Endothelial cell of umbilical vein (primary cell): ENCODE measurements at regions not wholly inside any gene's neighbourhood (a gene's known extent, or its start where the extent isn't known, plus 50 kb on each side); places are given as distances from the start of the nearest gene placed in this dataset.

Source experiments
- BruUV-seq: library from RNA; stranded (reverse); fragments of 400-500 nt; replicated peaks from 2 replicates; lab custom pipeline; 2021; lab: Mats Ljungman, UMichigan
- CTCF ChIA-PET: fragments of 300-600, 350-600 bp; sonication (Branson Sonifier 250); formaldehyde crosslinking; loops from one replicate; lab custom pipeline; 2021; ENCODE audit warnings: antibody characterized with exemption, inconsistent platforms; lab: Charles Lee
- POLR2A ChIA-PET: fragments of 300-600, 350-600 bp; sonication (Branson Sonifier 250); formaldehyde crosslinking; loops from one replicate; lab custom pipeline; 2021; ENCODE audit warnings: antibody characterized with exemption, inconsistent platforms; lab: Charles Lee
- DNase-seq: peaks from one replicate; pipeline ENCODE4 v3.0.0-alpha.2; 2011; ENCODE audit warnings: low read depth, low spot score
- FAIRE-seq: peaks from 2 replicates; lab custom pipeline; 2011; peaks lifted over from hg19 to GRCh38; lab: Jason Lieb, UNC
- H2AFZ ChIP-seq: 2 replicates; pipeline ENCODE4 v1.6.0; 2012; ENCODE audit warnings: low read depth, low read length, control low read depth, inconsistent platforms
- H3K27ac ChIP-seq: 2 replicates; pipeline ENCODE4 v1.5.1; 2011; ENCODE audit warnings: low read depth, mild to moderate bottlenecking, control low read depth, low read length, moderate library complexity; ENCODE audit not compliant: insufficient read depth
- H3K27me3 ChIP-seq, 2 experiments: 2 replicates each; pipeline versions ENCODE4 v1.6.0 to v1.6.1; 2011; ENCODE audit warnings: low read length in 2 of 2, mixed read lengths in 1 of 2; ENCODE audit not compliant: control insufficient read depth in 2 of 2, insufficient read depth in 2 of 2
- H3K36me3 ChIP-seq, 2 experiments: 2 replicates in 1 of 2; 3 replicates in 1 of 2; pipeline ENCODE4 v1.5.1; 2011; ENCODE audit warnings: low read length in 2 of 2, mild to moderate bottlenecking in 1 of 2, moderate library complexity in 1 of 2; ENCODE audit not compliant: control insufficient read depth in 2 of 2, insufficient read depth in 2 of 2; ENCODE audit errors: extremely low read depth in 1 of 2
- H3K4me1 ChIP-seq: 3 replicates; pipeline ENCODE4 v1.5.1; 2011; ENCODE audit warnings: mild to moderate bottlenecking, low read length; ENCODE audit not compliant: control insufficient read depth, insufficient read depth; ENCODE audit errors: extremely low read depth
- H3K4me2 ChIP-seq: 2 replicates; pipeline ENCODE4 v1.6.1; 2011; ENCODE audit warnings: low read length, control low read depth, mixed read lengths; ENCODE audit not compliant: insufficient read depth
- H3K4me3 ChIP-seq, 3 experiments: fragments of 200-600 bp in 1 of 3; sonication (generic), shearing (Covaris generic) in 1 of 3; replicated peaks in 1 of 3; 2 replicates each; pipeline ENCODE4 v1.5.1; 2011 to 2016; ENCODE audit warnings: control low read depth in 3 of 3, low read length in 3 of 3, mild to moderate bottlenecking in 2 of 3, inconsistent platforms in 1 of 3, low read depth in 1 of 3, moderate library complexity in 1 of 3; ENCODE audit not compliant: insufficient read depth in 1 of 3
- H3K79me2 ChIP-seq: 2 replicates; pipeline ENCODE4 v1.6.0; 2012; ENCODE audit warnings: low read length, inconsistent platforms; ENCODE audit not compliant: control insufficient read depth, insufficient read depth
- H3K9ac ChIP-seq: replicated peaks from 2 replicates; pipeline ENCODE3; 2011; ENCODE audit warnings: low read length, control low read depth; ENCODE audit not compliant: insufficient read depth; ENCODE audit errors: extremely low read depth
- H3K9me1 ChIP-seq: replicated peaks from 3 replicates; pipeline ENCODE4 v1.6.0; 2011; ENCODE audit warnings: mild to moderate bottlenecking, low read length; ENCODE audit not compliant: control insufficient read depth, insufficient read depth; ENCODE audit errors: extremely low read depth
- H3K9me3 ChIP-seq: replicated peaks from 2 replicates; pipeline ENCODE4 v1.5.1; 2012; ENCODE audit warnings: low read length, inconsistent platforms; ENCODE audit not compliant: control insufficient read depth, insufficient read depth
- H4K20me1 ChIP-seq: replicated peaks from 2 replicates; pipeline ENCODE3; 2011; ENCODE audit warnings: mild to moderate bottlenecking, low read length; ENCODE audit not compliant: control insufficient read depth, insufficient read depth; ENCODE audit errors: extremely low read depth
- CTCF ChIP-seq, 2 donors: IDR thresholded peaks; 1 replicate in 1 of 2; 2 replicates in 1 of 2; pipeline ENCODE4 v1.5.1; 2011; ENCODE audit warnings: low read length in 2 of 2, mild to moderate bottlenecking in 2 of 2, moderate library complexity in 2 of 2, control low read depth in 1 of 2, inconsistent platforms in 1 of 2, low read depth in 1 of 2; ENCODE audit not compliant: insufficient read depth in 1 of 2; ENCODE audit errors: extremely low read depth in 1 of 2
- EZH2 ChIP-seq: IDR thresholded peaks from 2 replicates; pipeline ENCODE4 v1.6.1; 2012; ENCODE audit warnings: borderline replicate concordance, low read depth, mild to moderate bottlenecking, moderate library complexity, low read length, inconsistent platforms; ENCODE audit not compliant: severe bottlenecking
- FOS ChIP-seq: IDR thresholded peaks from 2 replicates; pipeline ENCODE4 v1.6.1; 2011; ENCODE audit warnings: mild to moderate bottlenecking, low read length, moderate library complexity, borderline replicate concordance; ENCODE audit not compliant: insufficient read depth
- GATA2 ChIP-seq: IDR thresholded peaks from 2 replicates; pipeline ENCODE4 v1.7.0; 2011; ENCODE audit warnings: low read depth, mild to moderate bottlenecking, moderate library complexity, mixed read lengths, low read length; ENCODE audit not compliant: insufficient read length, insufficient read depth
- JUN ChIP-seq: IDR thresholded peaks from 2 replicates; pipeline ENCODE4 v1.6.1; 2011; ENCODE audit warnings: borderline replicate concordance, low read depth; ENCODE audit not compliant: insufficient read length, insufficient read depth
- MAX ChIP-seq: IDR thresholded peaks from 2 replicates; pipeline ENCODE4 v1.6.1; 2011; ENCODE audit not compliant: insufficient read depth, insufficient read length
- MYC ChIP-seq: IDR thresholded peaks from one replicate; pipeline ENCODE4 v1.6.1; 2011; ENCODE audit warnings: mild to moderate bottlenecking, low read depth, low read length
- POLR2A ChIP-seq: IDR thresholded peaks from 2 replicates; pipeline ENCODE4 v1.6.1; 2012; ENCODE audit warnings: low read depth, mild to moderate bottlenecking, control low read depth, low read length
- POLR2AphosphoS5 ChIP-seq: IDR thresholded peaks from 2 replicates; pipeline ENCODE4 v1.6.1; 2012; ENCODE audit warnings: low read depth, mild to moderate bottlenecking, control low read depth, low read length, moderate library complexity; ENCODE audit not compliant: insufficient read depth
- dilution Hi-C: fragments of 300-500 bp; cut with MboI; formaldehyde crosslinking; loops from one replicate; pipeline ENCODE4 v1.15.0; 2019; ENCODE audit warnings: low sequenced_read_pairs; ENCODE audit not compliant: extremely low pct_ligation_motif_present
- intact Hi-C: fragments of 100-400 bp; cut with micrococcal nuclease; formaldehyde crosslinking; loops from one replicate; pipeline ENCODE4 v1.10.0; 2022

- H3K4me2 ChIP-seq = no peak overlapping the region
- TF ChIP-seq MAX = no peak
- no peak for TF ChIP-seq JUN
- no peak for TF ChIP-seq CTCF (IDR thresholded peaks at IDR 0.05; ENCODE audit: extremely low read depth in 1 of 2, insufficient read depth in 1 of 2, low read depth in 1 of 2, low read length in 2 of 2)
- no peak for TF ChIP-seq POLR2AphosphoS5
- no peak for TF ChIP-seq POLR2A
- TF ChIP-seq GATA2 = no peak
- no peak for TF ChIP-seq MYC
- no peak for TF ChIP-seq EZH2
- no peak for TF ChIP-seq FOS
- H3K36me3 ChIP-seq = no peaks in the 10 kb centered on the region
- no peak overlapping the region for H3K27ac ChIP-seq
- DNase-seq (peak; percentile 88), FAIRE-seq (peak; percentile 59)
- intact Hi-C loops = loop anchor here (10.0 kb wide), 3 partner anchors 263 to 1163 kb away; no protein-coding TSS in a partner anchor
- peaks cover 37% of the 10 kb centered on the region for H3K4me1 ChIP-seq
- H4K20me1 ChIP-seq = no peaks in the 10 kb centered on the region
- H3K9ac ChIP-seq = no peak overlapping the region
- no peaks in the 10 kb centered on the region for H3K9me3 ChIP-seq
- CTCF ChIA-PET = no interaction called here
- POLR2A ChIA-PET = no interaction called here
- no peaks in the 10 kb centered on the region for H3K9me1 ChIP-seq
- peak overlapping the region; percentile 31 for H2AFZ ChIP-seq
- no peak overlapping the region for H3K4me3 ChIP-seq
- no TSS peak for BruUV-seq
- dilution Hi-C loops = no loop called here
- H3K27me3 ChIP-seq = no peaks in the 10 kb centered on the region
- H3K79me2 ChIP-seq = no peaks in the 10 kb centered on the region
Measured at GRCh38 chr13:106112191-106112590, 423.3 kb downstream of the EFNB2 start.
